MM.1S (cell line): ENCODE measurements at regions not wholly inside any gene's neighbourhood (a gene's known extent, or its start where the extent isn't known, plus 50 kb on each side); places are given as distances from the start of the nearest gene placed in this dataset.

Experiments
- CTCF ChIP-seq: fragments of 300-600 bp; sonication (generic); IDR thresholded peaks from 2 replicates; pipeline ENCODE4 v1.5.1; 2016; ENCODE audit warnings: antibody characterized with exemption, low read length, mixed read lengths
- EZH2 ChIP-seq: fragments of 300-600 bp; sonication (generic); optimal IDR thresholded peaks from 2 replicates; pipeline ENCODE3; 2017; ENCODE audit warnings: low read depth, mild to moderate bottlenecking, antibody characterized with exemption, low read length, mixed read lengths

GRCh38 chr6:43877036-43877435 lies 107.0 kb downstream of the VEGFA start:
- TF ChIP-seq CTCF: no peak
- TF ChIP-seq EZH2: no peak
